Adrenal gland (tissue), 9 donors: ENCODE measurements at regions not wholly inside any gene's neighbourhood (a gene's known extent, or its start where the extent isn't known, plus 50 kb on each side); places are given as distances from the start of the nearest gene placed in this dataset.

Experiments
- DNase-seq, 7 donors: peaks; one replicate each; pipeline ENCODE4 v3.0.0-alpha.2; 2019 to 2020
- H3K27ac ChIP-seq, 5 donors: fragments of 200-600 bp; sonication (generic) in 4 of 5; 1 replicate in 3 of 5; 2 replicates in 2 of 5; pipeline versions ENCODE4 v1.5.1 to v1.8.0; 2016 to 2020; ENCODE audit warnings: mild to moderate bottlenecking in 1 of 5
- H3K27me3 ChIP-seq: fragments of 200-600 bp; 2 replicates; pipeline ENCODE4 v1.8.0; 2021
- H3K36me3 ChIP-seq, 2 donors: fragments of 200-600 bp; replicated peaks in 1 of 2; 1 replicate in 1 of 2; 2 replicates in 1 of 2; pipeline versions ENCODE4 v1.5.1 to v1.8.0; 2018 to 2022
- H3K4me1 ChIP-seq, 2 donors: fragments of 200-600 bp; replicated peaks in 1 of 2; 1 replicate in 1 of 2; 2 replicates in 1 of 2; pipeline versions ENCODE4 v1.5.1 to v1.8.0; 2018 to 2021
- H3K4me3 ChIP-seq, 4 donors: fragments of 200-600 bp; sonication (generic) in 3 of 4; one replicate each; pipeline ENCODE4 v1.5.1; 2016 to 2018
- H3K9me3 ChIP-seq, 3 donors: fragments of 200-600 bp; sonication (generic) in 1 of 3; replicated peaks in 1 of 3; 1 replicate in 2 of 3; 2 replicates in 1 of 3; pipeline versions ENCODE4 v1.5.1 to v1.8.0; 2016 to 2021
- CTCF ChIP-seq, 6 experiments: fragments of 450-650 bp in 4 of 6; fragments of 200-600 bp in 2 of 6; sonication (generic) in 1 of 6; IDR thresholded peaks; 1 replicate in 5 of 6; 2 replicates in 1 of 6; pipeline versions ENCODE4 v1.5.1 to v1.8.0; 2016 to 2021; ENCODE audit warnings: antibody characterized with exemption in 6 of 6, mild to moderate bottlenecking in 2 of 6, moderate library complexity in 1 of 6
- POLR2A ChIP-seq, 2 donors: fragments of 450-650 bp; IDR thresholded peaks; one replicate each; pipeline ENCODE4 v1.6.1; 2017; ENCODE audit warnings: antibody characterized with exemption in 2 of 2, mild to moderate bottlenecking in 2 of 2, moderate library complexity in 1 of 2
- WGBS, 4 donors: extraction: QIAGEN DNeasy Blood & Tissue Kit in 2 of 4; methylation state at CpG; one replicate each; pipeline versions ENCODE4 v1.1.5 to v1.1.7; 2013 to 2017; 5-methylcytosine and 5-hydroxymethylcytosine counted together
- intact Hi-C, 2 donors: fragments of 100-400 bp; cut with DNase I; formaldehyde crosslinking; loops; one replicate each; pipeline versions ENCODE4 v1.14.1 to v1.15.0; 2022 to 2023
- donor health status: healthy with polysubstance abuse.
- donor health status: Bipolar disorder and iron deficiency.
- donor health status: DM: yes; HTN: yes; CAD: no.
- donor health status: DM: no; HTN: no; CAD: no.
- donor health status: DM: no; HTN: no; CAD: no.

GRCh38 chr10:28937959-28938358 is 260.6 kb downstream of the BAMBI start:
- no peaks in the 10 kb centered on the region for H3K4me1 ChIP-seq
- H3K4me3 ChIP-seq: no peak overlapping the region
- H3K27me3 ChIP-seq: no peaks in the 10 kb centered on the region
- H3K36me3 ChIP-seq: no peaks in the 10 kb centered on the region
- no peak for DNase-seq
- H3K27ac ChIP-seq: no peak overlapping the region
- TF ChIP-seq POLR2A (IDR thresholded peaks at IDR 0.05): no peak
- no peaks in the 10 kb centered on the region for H3K9me3 ChIP-seq
- intact Hi-C loops: loop anchor here in 1 of 2 donors (10.0 kb wide), 1 partner anchor 53 kb away; no protein-coding TSS in a partner anchor
- WGBS, 4 donors: 92 to 99% (median 97%) methylated on average over 7 of the region's 7 CpGs

GRCh38 chr10:28938745-28939144 is 261.4 kb downstream of the BAMBI start:
- no peak for DNase-seq
- H3K27me3 ChIP-seq: no peaks in the 10 kb centered on the region
- H3K4me1 ChIP-seq: no peaks in the 10 kb centered on the region
- H3K9me3 ChIP-seq: no peaks in the 10 kb centered on the region
- intact Hi-C loops: loop anchor here in 1 of 2 donors (10.0 kb wide), 1 partner anchor 54 kb away; no protein-coding TSS in a partner anchor
- no peak overlapping the region for H3K27ac ChIP-seq
- TF ChIP-seq POLR2A (IDR thresholded peaks at IDR 0.05): no peak
- no peak for TF ChIP-seq CTCF (IDR thresholded peaks at IDR 0.05)
- no peaks in the 10 kb centered on the region for H3K36me3 ChIP-seq
- no peak overlapping the region for H3K4me3 ChIP-seq
- WGBS, 4 donors: 53 to 74% (median 59%) methylated on average over 1 of the region's 1 CpG

- Histone ChIP-seq H3K27me3 (no peaks in the 10 kb centered on the region), H3K36me3 (no peaks in the 10 kb centered on the region), H3K4me3 (no peak overlapping the region), H3K4me1 (no peaks in the 10 kb centered on the region), H3K9me3 (no peaks in the 10 kb centered on the region), H3K27ac (peak overlapping the region in 1 of 5 donors; percentile 45)
- intact Hi-C loops: loop anchor here in 1 of 2 donors (10.0 kb wide), 1 partner anchor 55 kb away; no protein-coding TSS in a partner anchor
- WGBS, 4 donors: 65 to 75% (median 68%) methylated on average over 29 of the region's 29 CpGs
- DNase-seq: peak in 6 of 7 donors; percentile 33 to 76 (median 40)
- TF ChIP-seq POLR2A (IDR thresholded peaks at IDR 0.05): no peak
- TF ChIP-seq CTCF (IDR thresholded peaks at IDR 0.05): no peak
Measured at GRCh38 chr10:28939281-28940157, 262.2 kb downstream of the BAMBI start.

GRCh38 chr10:28940158-28940888 is 263.0 kb downstream of the BAMBI start:
- WGBS, 4 donors: 68 to 78% (median 72%) methylated on average over 8 of the region's 8 CpGs
- no peak overlapping the region for H3K27ac ChIP-seq
- no peak overlapping the region for H3K4me3 ChIP-seq
- H3K27me3 ChIP-seq: no peaks in the 10 kb centered on the region
- no peak for DNase-seq
- H3K36me3 ChIP-seq: no peaks in the 10 kb centered on the region
- H3K9me3 ChIP-seq: no peaks in the 10 kb centered on the region
- intact Hi-C loops: no loop called here
- H3K4me1 ChIP-seq: no peaks in the 10 kb centered on the region
- no peak for TF ChIP-seq POLR2A (IDR thresholded peaks at IDR 0.05)
- TF ChIP-seq CTCF (IDR thresholded peaks at IDR 0.05): no peak
